SK-N-SH treated with all-trans-retinoic acid at 6 μM for 48 hours (cell line): ENCODE measurements at regions not wholly inside any gene's neighbourhood (a gene's known extent, or its start where the extent isn't known, plus 50 kb on each side); places are given as distances from the start of the nearest gene placed in this dataset.

Source experiments
- ARNTL ChIP-seq: fragments of 450-650 bp; formaldehyde crosslinking; IDR thresholded peaks from 2 replicates; pipeline ENCODE4 v1.5.0; 2020; ENCODE audit warnings: low read depth, mild to moderate bottlenecking, moderate library complexity, borderline replicate concordance
- BACH2 ChIP-seq: fragments of 250-450 bp; sonication (Bioruptor Pico); IDR thresholded peaks from 2 replicates; pipeline ENCODE4 v1.9.0; 2021; ENCODE audit warnings: mild to moderate bottlenecking, borderline replicate concordance
- CSRNP3 ChIP-seq: fragments of 250-450 bp; sonication (Bioruptor Pico); IDR thresholded peaks from 2 replicates; pipeline ENCODE4 v1.5.1; 2021; ENCODE audit warnings: mild to moderate bottlenecking, moderate library complexity
- ESRRG ChIP-seq: fragments of 250-450 bp; sonication (Bioruptor Pico); IDR thresholded peaks from 2 replicates; pipeline ENCODE4 v1.6.1; 2021; ENCODE audit warnings: mild to moderate bottlenecking
- OSR1 ChIP-seq: fragments of 250-450 bp; sonication (Bioruptor Pico); IDR thresholded peaks from 2 replicates; pipeline ENCODE4 v1.8.0; 2022; ENCODE audit warnings: moderate library complexity, mild to moderate bottlenecking, inconsistent platforms
- PATZ1 ChIP-seq: fragments of 250-450 bp; sonication (Bioruptor Pico); IDR thresholded peaks from 2 replicates; pipeline ENCODE4 v1.8.0; 2020; ENCODE audit warnings: mild to moderate bottlenecking, moderate library complexity, borderline replicate concordance
- RARB ChIP-seq: fragments of 250-450 bp; sonication (Bioruptor Pico); IDR thresholded peaks from 2 replicates; pipeline ENCODE4 v1.8.0; 2021; ENCODE audit warnings: mild to moderate bottlenecking, moderate library complexity
- SNAI2 ChIP-seq: fragments of 250-450 bp; sonication (Bioruptor Pico); IDR thresholded peaks from 2 replicates; pipeline ENCODE4 v1.5.0; 2020; ENCODE audit warnings: mild to moderate bottlenecking, moderate library complexity
- TCF4 ChIP-seq: fragments of 250-450 bp; sonication (Bioruptor Pico); IDR thresholded peaks from 2 replicates; pipeline ENCODE4 v1.8.0; 2021; ENCODE audit warnings: mild to moderate bottlenecking, moderate library complexity, borderline replicate concordance
- TOX ChIP-seq: fragments of 250-450 bp; sonication (Bioruptor Pico); IDR thresholded peaks from 2 replicates; pipeline ENCODE4 v1.8.0; 2021; ENCODE audit warnings: mild to moderate bottlenecking, moderate library complexity, borderline replicate concordance
- ZC3H10 ChIP-seq: fragments of 250-450 bp; sonication (Bioruptor Pico); IDR thresholded peaks from 2 replicates; pipeline ENCODE4 v1.5.1; 2021; ENCODE audit warnings: mild to moderate bottlenecking, moderate library complexity
- ZFP3 ChIP-seq: fragments of 250-450 bp; sonication (Bioruptor Pico); IDR thresholded peaks from 2 replicates; pipeline ENCODE4 v1.5.0; 2020; ENCODE audit warnings: mild to moderate bottlenecking, moderate library complexity
- ZFP30 ChIP-seq: fragments of 450-650 bp; formaldehyde crosslinking; IDR thresholded peaks from 2 replicates; pipeline ENCODE4 v1.5.0; 2022; ENCODE audit warnings: mild to moderate bottlenecking, moderate library complexity
- ZNF8 ChIP-seq: fragments of 450-650 bp; formaldehyde crosslinking; IDR thresholded peaks from 2 replicates; pipeline ENCODE4 v1.5.0; 2020; ENCODE audit warnings: mild to moderate bottlenecking, moderate library complexity

- TF ChIP-seq PATZ1 (CRISPR knock-in tag) (no peak), ESRRG (CRISPR knock-in tag) (no peak), ARNTL (no peak), OSR1 (CRISPR knock-in tag) (no peak), ZFP3 (CRISPR knock-in tag) (no peak), ZNF8 (CRISPR knock-in tag) (no peak), ZFP30 (CRISPR knock-in tag) (no peak), RARB (CRISPR knock-in tag) (no peak), TOX (no peak), BACH2 (CRISPR knock-in tag) (no peak), ZC3H10 (CRISPR knock-in tag) (no peak), TCF4 (CRISPR knock-in tag) (no peak), SNAI2 (no peak), CSRNP3 (CRISPR knock-in tag) (no peak)
Observed at GRCh38 chr1:215005656-215006345, 76.7 kb upstream of the KCNK2 start.
